GM18867 (cell line): ENCODE measurements at regions not wholly inside any gene's neighbourhood (a gene's known extent, or its start where the extent isn't known, plus 50 kb on each side); places are given as distances from the start of the nearest gene placed in this dataset.
A peak's percentile ranks its signal among the peaks of the same experiment; 100 is the strongest.
"Not testable (repeated sequence)": the region's sequence is repeated elsewhere in the genome, so short reads cannot be mapped to it uniquely, and the experiment has no call there.

Experiments
- ATAC-seq: cut with Tn5 transposase; IDR thresholded peaks from one replicate; pipeline ENCODE4 v1.9.1; 2021; ENCODE audit warnings: mild to moderate bottlenecking, moderate library complexity; ENCODE audit not compliant: unreplicated experiment

DNA sequence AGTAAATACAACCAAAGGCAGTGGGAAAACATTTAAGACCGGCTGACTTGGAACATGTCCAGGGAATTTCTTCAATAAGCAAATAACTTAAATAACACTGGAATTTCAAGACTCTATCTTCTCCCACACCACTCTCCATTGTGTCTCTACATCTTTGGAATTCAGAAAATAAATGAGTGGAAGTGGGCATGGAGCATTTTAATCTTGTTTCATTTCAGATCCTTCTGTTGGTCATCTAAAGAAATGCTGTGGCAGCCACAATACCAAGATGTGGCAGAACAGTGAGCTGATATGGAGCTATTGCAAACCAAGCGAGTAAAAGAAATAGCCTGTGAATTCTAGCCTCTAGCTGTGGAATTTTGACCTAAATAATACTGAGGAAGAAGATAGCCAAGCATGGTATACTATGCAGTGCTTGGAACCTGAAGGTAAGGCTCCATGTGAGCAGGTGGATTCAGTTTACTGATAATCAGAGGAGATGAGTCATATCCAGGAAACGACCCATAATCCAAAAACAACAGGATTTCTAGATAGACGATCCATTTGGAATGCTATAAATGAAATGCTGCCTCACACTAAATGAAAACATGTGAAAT, 157.1 kb upstream of the SCN7A start:
- no peak for ATAC-seq

DNA sequence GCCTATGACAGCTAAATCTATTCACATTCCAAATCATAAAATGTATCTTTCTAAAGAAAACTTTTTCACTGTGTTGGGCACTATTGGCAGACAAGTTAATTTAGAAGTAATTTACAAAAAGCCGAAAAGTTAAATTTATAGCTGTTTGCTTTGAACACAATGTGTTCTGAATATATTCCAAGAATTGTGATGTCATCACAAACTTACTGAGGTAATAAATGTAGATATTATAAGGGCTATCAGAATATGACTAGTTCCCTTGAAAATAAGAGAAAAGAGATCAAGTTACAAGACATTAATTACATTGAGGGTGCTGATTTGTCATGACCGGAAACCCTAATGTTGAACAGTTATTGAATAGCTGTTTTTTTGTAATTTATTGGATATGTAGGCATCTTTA, 153.9 kb upstream of the SCN7A start:
- no peak for ATAC-seq

GRCh38 chr2:166643980-166644379, 149.9 kb upstream of the SCN7A start:
- ATAC-seq, result no peak

DNA sequence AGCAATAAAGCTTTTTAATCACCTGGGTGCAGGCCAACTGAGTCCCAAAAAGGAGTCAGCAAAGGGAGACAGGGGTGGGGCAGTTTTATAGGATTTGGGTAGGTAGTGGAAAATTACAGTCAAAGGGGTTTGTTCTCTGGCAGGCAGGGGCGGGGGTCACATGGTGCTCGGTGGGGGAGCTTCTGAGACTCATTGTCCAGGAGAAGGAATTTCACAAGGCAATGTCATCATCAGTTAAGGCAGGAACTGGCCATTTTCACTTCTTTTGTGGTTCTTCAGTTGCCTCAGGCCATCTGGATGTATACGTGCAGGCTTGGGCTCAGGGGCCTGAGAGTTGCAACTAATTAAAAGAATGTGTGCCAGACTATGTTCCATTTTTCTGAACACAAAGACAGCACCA, 147.5 kb upstream of the SCN7A start:
- ATAC-seq, result not testable (repeated sequence)

DNA sequence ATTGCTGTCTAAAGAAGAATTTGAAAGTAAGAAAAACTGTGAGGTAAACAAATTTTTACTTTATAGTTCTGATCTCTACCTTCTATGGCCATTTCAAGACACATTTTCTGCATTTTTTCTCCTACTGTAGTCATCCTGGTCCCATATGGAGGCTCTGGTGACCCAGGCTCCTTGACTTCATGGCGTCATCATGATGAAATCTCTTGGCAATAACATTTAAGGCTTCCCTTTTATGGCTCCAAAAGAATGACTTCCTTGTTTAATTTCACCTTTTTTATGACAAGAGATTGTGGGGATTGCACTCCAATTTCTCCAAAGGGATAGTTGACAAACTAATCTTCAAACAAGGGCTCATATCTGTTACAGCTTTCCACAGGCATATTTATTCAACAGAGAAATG, 143.0 kb upstream of the SCN7A start:
- ATAC-seq, result no peak

DNA sequence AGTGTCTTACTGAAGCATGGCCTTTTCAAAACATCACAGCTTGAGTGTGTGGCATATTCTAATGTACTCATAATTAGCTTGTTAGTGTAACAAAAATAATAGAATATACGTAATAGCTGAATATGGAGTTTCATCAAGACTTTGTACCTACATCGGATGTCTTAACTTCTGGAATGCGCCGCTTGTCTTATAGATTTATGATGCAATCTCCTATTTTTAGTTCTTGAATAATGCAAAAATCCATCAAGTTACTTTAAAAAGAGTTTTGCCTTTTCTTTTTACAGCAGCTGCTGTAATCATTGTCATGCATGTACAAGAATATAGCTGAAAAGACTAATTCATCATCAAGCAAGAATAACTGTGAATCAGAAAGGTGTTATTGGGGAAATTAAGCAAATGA, 140.7 kb upstream of the SCN7A start:
- no peak for ATAC-seq

GRCh38 chr2:166632616-166633015, 138.6 kb upstream of the SCN7A start:
- no peak for ATAC-seq

DNA sequence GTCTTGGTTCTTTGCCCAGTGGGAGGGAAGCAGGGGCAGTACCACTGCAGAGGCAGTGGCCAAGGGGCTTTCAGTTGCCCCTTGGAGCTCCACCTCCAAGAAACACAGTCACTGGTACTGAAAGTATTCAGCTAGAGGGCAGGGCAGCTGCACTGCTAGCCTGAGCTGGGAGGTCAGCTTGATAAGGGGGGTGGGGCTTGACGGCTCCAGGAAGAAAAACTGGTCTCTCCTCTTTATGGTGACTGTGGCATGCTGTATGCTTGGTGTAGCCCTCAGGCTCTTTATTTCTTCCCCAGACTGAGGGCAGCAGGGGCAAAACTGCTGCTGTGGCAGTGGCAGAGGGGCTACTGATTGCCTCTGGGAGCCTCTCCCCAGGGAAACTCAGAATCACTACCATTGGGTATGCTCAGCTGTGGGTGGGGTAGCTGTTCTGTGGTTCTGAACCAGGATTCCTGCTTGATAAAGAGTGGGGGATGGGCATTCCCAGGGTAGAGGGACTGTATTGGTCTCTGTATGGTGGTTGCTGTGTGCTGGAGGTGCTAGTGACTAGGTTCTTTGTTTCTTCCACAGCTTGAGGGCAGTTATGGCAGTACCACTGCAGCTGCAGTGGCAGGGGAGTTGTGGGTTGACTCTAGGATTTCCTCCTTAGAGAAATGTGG, 134.6 kb upstream of the SCN7A start:
- no peak for ATAC-seq

DNA sequence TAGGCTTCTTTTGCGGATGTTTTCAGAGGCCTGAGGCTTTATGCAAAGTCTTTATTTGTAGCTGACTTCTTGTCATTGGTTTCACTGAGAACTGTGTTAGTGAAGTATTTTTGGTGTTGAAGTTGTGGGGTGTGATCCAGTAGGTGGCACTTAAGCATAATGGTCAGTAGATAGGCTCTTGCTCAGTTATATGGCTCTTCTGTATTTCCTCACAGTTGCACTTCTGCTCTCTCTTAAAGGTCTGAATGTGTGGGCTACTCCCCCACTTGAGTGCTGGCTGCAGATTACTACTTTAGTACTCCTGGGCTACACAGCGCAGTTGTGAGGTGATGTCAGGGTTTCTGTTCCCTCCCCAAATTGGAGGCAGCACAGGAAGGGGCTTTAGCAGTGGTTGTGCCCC, 133.8 kb upstream of the SCN7A start:
- ATAC-seq, result peak; percentile 41

DNA sequence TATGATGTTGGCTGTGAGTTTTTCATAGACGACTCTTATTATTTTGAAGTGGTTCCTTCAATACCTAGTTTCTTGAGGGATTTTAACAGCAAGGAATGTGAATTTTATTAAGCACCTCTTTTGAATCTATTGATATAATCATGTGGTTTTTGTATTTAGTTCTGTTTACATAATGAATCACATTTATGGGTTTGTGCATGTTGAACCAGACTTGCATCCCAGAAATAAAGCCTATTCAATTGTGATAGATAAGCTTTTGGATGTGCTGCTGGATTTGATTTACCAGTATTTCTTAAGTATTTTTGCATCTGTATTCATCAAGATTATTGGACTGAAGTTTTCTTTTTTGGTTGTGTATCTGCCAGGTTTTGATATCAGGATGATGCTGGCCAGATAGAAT, 131.6 kb upstream of the SCN7A start:
- no peak for ATAC-seq

DNA sequence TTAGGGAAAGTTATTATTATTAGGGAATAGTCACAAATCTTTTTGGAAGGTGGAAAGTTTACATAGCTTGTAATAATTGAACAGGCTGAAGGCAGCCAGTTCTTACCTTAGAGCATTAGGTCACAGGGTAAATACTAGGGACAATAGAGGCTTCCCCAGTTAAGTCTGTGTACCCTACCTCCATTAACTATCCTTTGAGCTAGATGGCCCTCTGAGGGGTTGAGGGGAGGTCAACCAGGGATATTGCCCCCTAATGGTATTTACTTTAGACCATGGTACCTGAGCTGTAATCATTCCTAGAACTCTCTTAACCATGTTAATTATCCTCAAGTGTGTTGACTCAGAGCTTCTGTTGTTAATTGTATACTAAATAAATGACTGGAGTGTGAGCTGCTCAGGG, 120.5 kb upstream of the SCN7A start:
- no peak for ATAC-seq

GRCh38 chr2:166614029-166614428, 120.0 kb upstream of the SCN7A start:
- no peak for ATAC-seq

- no peak for ATAC-seq
These were observed 119.2 kb upstream of the SCN7A start for GRCh38 chr2:166613226-166613625.

- no peak for ATAC-seq
These were observed 118.2 kb upstream of the SCN7A start for GRCh38 chr2:166612214-166612613.

DNA sequence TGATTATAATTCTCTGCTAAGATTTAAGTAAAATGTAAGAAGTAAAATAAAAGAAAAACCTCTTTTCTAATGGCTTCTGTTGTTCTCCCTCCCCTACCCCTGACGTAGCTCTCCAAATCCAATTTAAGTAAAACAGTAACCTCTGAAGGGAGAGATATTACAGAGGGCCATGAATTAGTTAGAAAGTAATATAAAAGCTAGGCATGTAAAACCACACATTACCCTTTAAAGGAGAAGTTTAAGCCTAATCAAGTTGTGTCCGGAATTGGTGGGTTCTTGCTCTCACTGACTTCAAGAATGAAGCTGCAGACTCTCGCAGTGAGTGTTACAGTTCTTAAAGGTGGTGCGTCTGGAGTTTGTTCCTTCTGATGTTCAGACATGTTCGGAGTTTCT, 116.9 kb upstream of the SCN7A start:
- ATAC-seq, result no peak

DNA sequence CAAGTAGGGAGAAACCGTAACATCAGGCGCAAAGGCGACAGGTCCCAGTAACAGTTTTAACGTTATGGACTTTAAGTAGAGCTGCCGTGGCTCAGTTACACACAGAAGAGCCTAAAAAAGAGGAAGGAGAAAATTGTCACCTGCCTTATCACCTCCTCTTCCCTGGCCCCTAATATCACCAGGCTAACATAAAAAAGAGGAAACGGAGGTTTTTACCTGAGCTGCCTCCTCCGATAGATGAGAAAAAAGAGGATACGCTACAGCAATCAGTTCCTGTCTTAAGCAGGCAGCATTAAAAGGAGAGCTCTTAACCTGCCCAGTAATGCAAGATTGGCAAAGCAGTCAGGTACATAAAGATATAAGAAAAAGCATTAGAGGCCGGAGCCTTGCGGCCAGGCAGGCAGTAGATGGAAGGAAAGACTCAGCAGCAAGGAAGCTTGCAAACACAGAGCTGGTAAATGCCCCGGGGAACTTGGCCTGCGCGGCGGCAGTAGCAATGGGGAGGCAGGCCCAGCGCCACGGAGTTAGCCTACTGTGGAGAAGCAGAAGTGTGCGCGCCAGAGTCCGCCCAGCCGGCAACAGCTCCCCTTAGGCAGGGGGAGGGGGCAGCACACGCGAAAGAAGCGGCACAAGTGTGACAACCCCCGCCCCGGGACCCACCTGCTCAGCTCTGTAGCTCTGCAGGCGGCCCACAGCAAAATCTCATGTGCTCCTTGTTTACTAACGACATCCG, 116.3 kb upstream of the SCN7A start:
- no peak for ATAC-seq

- ATAC-seq, result no peak
These were observed 115.3 kb upstream of the SCN7A start for GRCh38 chr2:166609183-166609959.

GRCh38 chr2:166607880-166608279, 113.8 kb upstream of the SCN7A start:
- no peak for ATAC-seq

- no peak for ATAC-seq
These were observed 99.4 kb upstream of the SCN7A start for GRCh38 chr2:166593403-166593802.

GRCh38 chr2:166592750-166593149, 98.7 kb upstream of the SCN7A start:
- ATAC-seq, result no peak

- no peak for ATAC-seq
These were observed 97.2 kb upstream of the SCN7A start for GRCh38 chr2:166591226-166591625.

GRCh38 chr2:166573391-166573790, 79.3 kb upstream of the SCN7A start:
- ATAC-seq, result no peak
